ENCODE measurements at regions not wholly inside any gene's neighbourhood (a gene's known extent, or its start where the extent isn't known, plus 50 kb on each side); places are given as distances from the start of the nearest gene placed in this dataset.
A peak's percentile ranks its signal among the peaks of the same experiment; 100 is the strongest.

- TF ChIP-seq, protein P1, sequence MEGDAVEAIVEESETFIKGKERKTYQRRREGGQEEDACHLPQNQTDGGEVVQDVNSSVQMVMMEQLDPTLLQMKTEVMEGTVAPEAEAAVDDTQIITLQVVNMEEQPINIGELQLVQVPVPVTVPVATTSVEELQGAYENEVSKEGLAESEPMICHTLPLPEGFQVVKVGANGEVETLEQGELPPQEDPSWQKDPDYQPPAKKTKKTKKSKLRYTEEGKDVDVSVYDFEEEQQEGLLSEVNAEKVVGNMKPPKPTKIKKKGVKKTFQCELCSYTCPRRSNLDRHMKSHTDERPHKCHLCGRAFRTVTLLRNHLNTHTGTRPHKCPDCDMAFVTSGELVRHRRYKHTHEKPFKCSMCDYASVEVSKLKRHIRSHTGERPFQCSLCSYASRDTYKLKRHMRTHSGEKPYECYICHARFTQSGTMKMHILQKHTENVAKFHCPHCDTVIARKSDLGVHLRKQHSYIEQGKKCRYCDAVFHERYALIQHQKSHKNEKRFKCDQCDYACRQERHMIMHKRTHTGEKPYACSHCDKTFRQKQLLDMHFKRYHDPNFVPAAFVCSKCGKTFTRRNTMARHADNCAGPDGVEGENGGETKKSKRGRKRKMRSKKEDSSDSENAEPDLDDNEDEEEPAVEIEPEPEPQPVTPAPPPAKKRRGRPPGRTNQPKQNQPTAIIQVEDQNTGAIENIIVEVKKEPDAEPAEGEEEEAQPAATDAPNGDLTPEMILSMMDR (IDR thresholded peaks at IDR 0.05; ENCODE audit: insufficient read depth, missing control alignments): peak; percentile 78
- DNase-seq (ENCODE audit: insufficient read length, low spot score): no peak
- peak; percentile 35 for FAIRE-seq
These were observed 417.3 kb downstream of the SNAPC1 start for GRCh38 chr14:62179367-62180018.

- no peak for DNase-seq (ENCODE audit: insufficient read length, low spot score)
- TF ChIP-seq, protein P1 (IDR thresholded peaks at IDR 0.05; ENCODE audit: insufficient read depth, missing control alignments): no peak
- FAIRE-seq: no peak
These were observed 419.4 kb downstream of the SNAPC1 start for GRCh38 chr14:62181591-62181990.

DNA sequence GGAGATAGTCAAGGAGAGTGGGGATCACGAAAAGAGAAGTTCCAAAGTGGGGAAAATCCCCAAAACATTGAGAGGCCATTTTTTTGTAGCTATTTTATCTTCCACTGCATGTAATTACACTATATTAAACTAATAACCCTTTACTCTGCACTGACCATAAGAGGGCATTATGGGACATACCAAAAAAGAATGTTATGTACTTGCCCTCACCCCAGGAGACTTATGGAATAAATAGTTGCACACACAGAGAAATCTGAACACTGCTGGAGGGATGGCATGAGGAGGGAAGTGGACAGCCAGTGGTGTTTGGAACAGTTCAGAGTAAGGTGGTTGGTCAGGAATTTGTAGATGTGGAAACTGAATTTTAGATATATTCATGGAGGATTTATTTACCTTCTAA is 422.9 kb downstream of the SNAPC1 start:
- FAIRE-seq: no peak
- TF ChIP-seq, protein P1 (IDR thresholded peaks at IDR 0.05; ENCODE audit: insufficient read depth, missing control alignments): no peak
- DNase-seq (ENCODE audit: insufficient read length, low spot score): no peak

DNA sequence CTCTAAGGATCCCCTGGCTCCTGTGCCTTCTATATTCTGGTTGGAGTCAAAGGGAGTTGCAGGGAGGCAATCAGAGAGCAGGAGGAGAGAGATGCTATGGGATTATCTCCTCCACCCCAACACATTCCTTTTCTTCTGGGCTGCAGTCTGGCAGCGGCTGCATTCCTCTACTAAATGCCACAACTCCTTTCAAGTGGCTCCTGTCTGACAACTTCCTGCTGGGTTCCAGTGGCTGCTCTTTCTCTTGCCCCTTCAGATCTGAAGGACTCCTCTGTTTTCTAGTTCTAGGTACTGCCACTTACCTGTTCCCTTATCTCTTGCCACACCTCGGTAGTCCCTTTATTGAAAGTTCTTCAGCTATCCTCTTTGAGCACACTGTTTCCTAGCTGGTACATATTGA is 425.0 kb downstream of the SNAPC1 start:
- no peak for DNase-seq (ENCODE audit: insufficient read length, low spot score)
- FAIRE-seq: no peak
- TF ChIP-seq, protein P1 (IDR thresholded peaks at IDR 0.05; ENCODE audit: insufficient read depth, missing control alignments): no peak

- FAIRE-seq (no peak), DNase-seq (ENCODE audit: insufficient read length, low spot score) (no peak)
- TF ChIP-seq, protein P1 (IDR thresholded peaks at IDR 0.05; ENCODE audit: insufficient read depth, missing control alignments): no peak
These were observed 427.5 kb downstream of the SNAPC1 start for GRCh38 chr14:62189698-62190097.

- DNase-seq (ENCODE audit: insufficient read length, low spot score) (no peak), FAIRE-seq (no peak)
- TF ChIP-seq, protein P1 (IDR thresholded peaks at IDR 0.05; ENCODE audit: insufficient read depth, missing control alignments): no peak
These were observed 444.2 kb downstream of the SNAPC1 start for GRCh38 chr14:62206456-62206855.

GRCh38 chr14:62209287-62209899 is 447.2 kb downstream of the SNAPC1 start:
- TF ChIP-seq, protein P1 (IDR thresholded peaks at IDR 0.05; ENCODE audit: insufficient read depth, missing control alignments): no peak
- no peak for FAIRE-seq
- no peak for DNase-seq (ENCODE audit: insufficient read length, low spot score)
